HG03442 (cell line): ENCODE measurements at regions not wholly inside any gene's neighbourhood (a gene's known extent, or its start where the extent isn't known, plus 50 kb on each side); places are given as distances from the start of the nearest gene placed in this dataset.
"Not testable (repeated sequence)": the region's sequence is repeated elsewhere in the genome, so short reads cannot be mapped to it uniquely, and the experiment has no call there.

Experiments used
- ATAC-seq: cut with Tn5 transposase; IDR thresholded peaks from one replicate; pipeline ENCODE4 v1.9.1; 2021; ENCODE audit warnings: mild to moderate bottlenecking, moderate library complexity; ENCODE audit not compliant: unreplicated experiment

GRCh38 chr2:118577202-118577601 is 270.2 kb downstream of the EN1 start:
- no peak for ATAC-seq

- no peak for ATAC-seq
Measured at GRCh38 chr2:118576109-118576855, 271.2 kb downstream of the EN1 start.

GRCh38 chr2:118572380-118572779 is 275.1 kb downstream of the EN1 start:
- ATAC-seq: not testable (repeated sequence)

- no peak for ATAC-seq
Measured at GRCh38 chr2:118569876-118570535, 277.4 kb downstream of the EN1 start.

GRCh38 chr2:118568700-118569099 is 278.7 kb downstream of the EN1 start:
- no peak for ATAC-seq

GRCh38 chr2:118565786-118566540 is 281.5 kb downstream of the EN1 start:
- no peak for ATAC-seq

- no peak for ATAC-seq
Measured at GRCh38 chr2:118565301-118565700, 282.1 kb downstream of the EN1 start.

GRCh38 chr2:118562144-118562543 is 285.3 kb downstream of the EN1 start:
- no peak for ATAC-seq

- ATAC-seq: no peak
Measured at GRCh38 chr2:118558846-118559245, 288.6 kb downstream of the EN1 start.

- no peak for ATAC-seq
Measured at GRCh38 chr2:118557791-118558190, 289.7 kb downstream of the EN1 start.

- no peak for ATAC-seq
Measured at GRCh38 chr2:118557016-118557415, 290.4 kb downstream of the EN1 start.

GRCh38 chr2:118554616-118555015 is 292.8 kb downstream of the EN1 start:
- no peak for ATAC-seq

GRCh38 chr2:118549503-118549902 is 297.9 kb downstream of the EN1 start:
- no peak for ATAC-seq

- ATAC-seq: no peak
Measured at GRCh38 chr2:118548880-118549488, 298.5 kb downstream of the EN1 start.

GRCh38 chr2:118539290-118539689 is 308.2 kb downstream of the EN1 start:
- ATAC-seq: no peak

GRCh38 chr2:118536306-118536705 is 311.1 kb downstream of the EN1 start:
- no peak for ATAC-seq

- ATAC-seq: no peak
Measured at GRCh38 chr2:118535818-118536212, 311.6 kb downstream of the EN1 start.

- ATAC-seq: no peak
Measured at GRCh38 chr2:118535171-118535817, 312.2 kb downstream of the EN1 start.

- ATAC-seq: no peak
Measured at GRCh38 chr2:118530976-118531375, 316.5 kb downstream of the EN1 start.

- no peak for ATAC-seq
Measured at GRCh38 chr2:118529908-118530599, 317.4 kb downstream of the EN1 start.
